T-helper 1 cell (primary cell): ENCODE measurements at regions not wholly inside any gene's neighbourhood (a gene's known extent, or its start where the extent isn't known, plus 50 kb on each side); places are given as distances from the start of the nearest gene placed in this dataset.

Experiments
- DNase-seq, 5 donors: peaks; one replicate each; pipeline ENCODE4 v3.0.0-alpha.2; 2012 to 2020

GRCh38 chr10:3251172-3251571 lies 78.6 kb upstream of the PITRM1 start:
- no peak for DNase-seq

GRCh38 chr10:3249307-3249889 lies 76.8 kb upstream of the PITRM1 start:
- no peak for DNase-seq

- no peak for DNase-seq
Measured at GRCh38 chr10:3248526-3249306, 76.1 kb upstream of the PITRM1 start.

- no peak for DNase-seq
Measured at GRCh38 chr10:3245395-3245794, 72.8 kb upstream of the PITRM1 start.

- DNase-seq, result no peak
Measured at GRCh38 chr10:3241967-3242650, 69.5 kb upstream of the PITRM1 start.

- no peak for DNase-seq
Measured at GRCh38 chr10:3241274-3241921, 68.8 kb upstream of the PITRM1 start.

GRCh38 chr10:3239920-3240894 lies 67.6 kb upstream of the PITRM1 start:
- DNase-seq, result no peak

- peak; percentile 44 to 71 (median 55) for DNase-seq
Measured at GRCh38 chr10:3239066-3239919, 66.7 kb upstream of the PITRM1 start.

GRCh38 chr10:3238115-3238871 lies 65.7 kb upstream of the PITRM1 start:
- no peak for DNase-seq

- DNase-seq, result no peak
Measured at GRCh38 chr10:3237530-3237929, 64.9 kb upstream of the PITRM1 start.

GRCh38 chr10:3236644-3237404 lies 64.2 kb upstream of the PITRM1 start:
- no peak for DNase-seq

- no peak for DNase-seq
Measured at GRCh38 chr10:3235996-3236510, 63.5 kb upstream of the PITRM1 start.

GRCh38 chr10:3235395-3235794 lies 62.8 kb upstream of the PITRM1 start:
- DNase-seq, result no peak

GRCh38 chr10:3233486-3233990 lies 61.0 kb upstream of the PITRM1 start:
- no peak for DNase-seq

GRCh38 chr10:3231951-3232730 lies 59.6 kb upstream of the PITRM1 start:
- DNase-seq, result no peak

GRCh38 chr10:3229815-3230214 lies 57.2 kb upstream of the PITRM1 start:
- DNase-seq, result no peak

- no peak for DNase-seq
Measured at GRCh38 chr10:3228629-3228945, 56.0 kb upstream of the PITRM1 start.

- no peak for DNase-seq
Measured at GRCh38 chr10:3226960-3227744, 54.6 kb upstream of the PITRM1 start.
